LNCaP clone FGC (cell line): ENCODE measurements at regions not wholly inside any gene's neighbourhood (a gene's known extent, or its start where the extent isn't known, plus 50 kb on each side); places are given as distances from the start of the nearest gene placed in this dataset.

Experiments
- DNase-seq: peaks from one replicate; pipeline ENCODE4 v3.0.0-alpha.2; 2011; ENCODE audit warnings: low read depth
- H3K4me3 ChIP-seq: 2 replicates; pipeline ENCODE4 v1.5.1; 2011; ENCODE audit warnings: mild to moderate bottlenecking, low read depth, low read length, control low read depth
- CTCF ChIP-seq: IDR thresholded peaks from 2 replicates; pipeline ENCODE4 v1.5.1; 2012; ENCODE audit warnings: mild to moderate bottlenecking; ENCODE audit not compliant: control insufficient read depth, insufficient read depth; ENCODE audit errors: extremely low read depth

GRCh38 chr19:5290336-5291262, 50.0 kb downstream of the PTPRS start:
- DNase-seq: no peak
- H3K4me3 ChIP-seq: no peak overlapping the region
- TF ChIP-seq CTCF: no peak

- TF ChIP-seq CTCF: no peak
- no peak for DNase-seq
- H3K4me3 ChIP-seq: no peak overlapping the region
These were observed 51.3 kb downstream of the PTPRS start for GRCh38 chr19:5289060-5289990.

- H3K4me3 ChIP-seq: no peak overlapping the region
- no peak for DNase-seq
- TF ChIP-seq CTCF: no peak
These were observed 52.3 kb downstream of the PTPRS start for GRCh38 chr19:5288347-5288739.

- DNase-seq: no peak
- no peak for TF ChIP-seq CTCF
- H3K4me3 ChIP-seq: no peak overlapping the region
These were observed 53.5 kb downstream of the PTPRS start for GRCh38 chr19:5287066-5287465.

GRCh38 chr19:5286465-5287029, 54.1 kb downstream of the PTPRS start:
- DNase-seq: no peak
- H3K4me3 ChIP-seq: no peak overlapping the region
- TF ChIP-seq CTCF: no peak

- H3K4me3 ChIP-seq: no peak overlapping the region
- no peak for DNase-seq
- TF ChIP-seq CTCF: no peak
These were observed 54.7 kb downstream of the PTPRS start for GRCh38 chr19:5285955-5286354.
